HEK293 (cell line): ENCODE measurements at regions not wholly inside any gene's neighbourhood (a gene's known extent, or its start where the extent isn't known, plus 50 kb on each side); places are given as distances from the start of the nearest gene placed in this dataset.
"Not testable (repeated sequence)": the region's sequence is repeated elsewhere in the genome, so short reads cannot be mapped to it uniquely, and the experiment has no call there.

ENCODE experiments used
- CTCF ChIA-PET: fragments of 350-600 bp; formaldehyde crosslinking; extraction: SDS; loops from one replicate; lab custom pipeline; 2021; ENCODE audit warnings: antibody characterized with exemption; lab: Yijun Ruan, JAX
- POLR2A ChIA-PET: fragments of 300-600 bp; formaldehyde crosslinking; extraction: SDS; loops from one replicate; lab custom pipeline; 2020; ENCODE audit warnings: antibody characterized with exemption, inconsistent platforms; lab: Yijun Ruan, JAX
- H3K27ac ChIP-seq: fragments of 200-500 bp; sonication (Bioruptor generic); 2 replicates; pipeline ENCODE4 v1.5.1; 2014; ENCODE audit warnings: low read depth, low read length, control low read depth, inconsistent platforms; ENCODE audit errors: extremely low read depth
- H3K36me3 ChIP-seq, 2 experiments: fragments of 200-500 bp in 1 of 2; sonication (Bioruptor generic) in 1 of 2; 1 replicate in 1 of 2; 2 replicates in 1 of 2; pipeline ENCODE4 v1.5.1; 2014 to 2017; ENCODE audit warnings: inconsistent platforms in 2 of 2, low read length in 2 of 2; ENCODE audit not compliant: control insufficient read depth in 2 of 2, insufficient read depth in 1 of 2
- H3K4me1 ChIP-seq: fragments of 200-500 bp; sonication (Bioruptor generic); 2 replicates; pipeline ENCODE4 v1.5.1; 2014; ENCODE audit warnings: mild to moderate bottlenecking, low read length, inconsistent platforms; ENCODE audit not compliant: control insufficient read depth, insufficient read depth
- H3K4me3 ChIP-seq: 2 replicates; pipeline ENCODE4 v1.5.1; 2011; ENCODE audit warnings: low read depth, mild to moderate bottlenecking, control low read depth, low read length, moderate library complexity
- H3K9me3 ChIP-seq: fragments of 200-500 bp; sonication (Bioruptor generic); 2 replicates; pipeline ENCODE4 v1.5.1; 2014; ENCODE audit warnings: low read depth, low read length, inconsistent platforms; ENCODE audit not compliant: control insufficient read depth, insufficient read depth
- REST ChIP-seq: fragments of 450-650 bp; formaldehyde crosslinking; IDR thresholded peaks from 2 replicates; pipeline ENCODE4 v1.5.1; 2016; ENCODE audit warnings: missing biosample characterization, missing genetic modification characterization
- ZBTB11 ChIP-seq: fragments of 450-650 bp; formaldehyde crosslinking; conservative IDR thresholded peaks from 2 replicates; pipeline ENCODE4 v1.5.1; 2016; ENCODE audit warnings: low read depth, missing biosample characterization, missing genetic modification characterization
- ZBTB21 ChIP-seq: fragments of 450-650 bp; formaldehyde crosslinking; IDR thresholded peaks from 2 replicates; pipeline ENCODE4 v1.5.1; 2017; ENCODE audit warnings: missing biosample characterization, missing genetic modification characterization
- ZBTB8A ChIP-seq: fragments of 450-650 bp; formaldehyde crosslinking; IDR thresholded peaks from 2 replicates; pipeline ENCODE4 v1.5.1; 2016; ENCODE audit warnings: missing biosample characterization, missing genetic modification characterization
- ZNF140 ChIP-seq: fragments of 450-650 bp; formaldehyde crosslinking; IDR thresholded peaks from 2 replicates; pipeline ENCODE4 v1.5.1; 2016; ENCODE audit warnings: missing biosample characterization, missing genetic modification characterization
- ZNF202 ChIP-seq: fragments of 450-650 bp; formaldehyde crosslinking; IDR thresholded peaks from 2 replicates; pipeline ENCODE4 v1.5.1; 2016; ENCODE audit warnings: missing biosample characterization, missing genetic modification characterization, borderline replicate concordance
- ZNF292 ChIP-seq: fragments of 450-650 bp; formaldehyde crosslinking; IDR thresholded peaks from 2 replicates; pipeline ENCODE4 v1.5.1; 2016; ENCODE audit warnings: low read depth, missing biosample characterization, missing genetic modification characterization, borderline replicate concordance
- ZNF394 ChIP-seq: fragments of 450-650 bp; formaldehyde crosslinking; IDR thresholded peaks from 2 replicates; pipeline ENCODE4 v1.5.1; 2016; ENCODE audit warnings: missing biosample characterization, missing genetic modification characterization, mild to moderate bottlenecking, moderate library complexity, borderline replicate concordance
- ZNF426 ChIP-seq: fragments of 450-650 bp; formaldehyde crosslinking; IDR thresholded peaks from 2 replicates; pipeline ENCODE4 v1.5.1; 2017; ENCODE audit warnings: missing biosample characterization, missing genetic modification characterization, mild to moderate bottlenecking, inconsistent platforms, moderate library complexity
- ZNF433 ChIP-seq: fragments of 450-650 bp; formaldehyde crosslinking; IDR thresholded peaks from 2 replicates; pipeline ENCODE4 v1.5.1; 2016; ENCODE audit warnings: missing biosample characterization, missing genetic modification characterization, low read depth
- ZNF510 ChIP-seq: fragments of 450-650 bp; formaldehyde crosslinking; IDR thresholded peaks from 2 replicates; pipeline ENCODE4 v1.5.1; 2018; ENCODE audit warnings: mild to moderate bottlenecking, missing genetic modification characterization, missing biosample characterization; ENCODE audit not compliant: insufficient replicate concordance
- ZNF518A ChIP-seq: fragments of 450-650 bp; formaldehyde crosslinking; conservative IDR thresholded peaks from 2 replicates; pipeline ENCODE4 v1.5.1; 2016; ENCODE audit warnings: low read depth, missing biosample characterization, missing genetic modification characterization
- ZNF555 ChIP-seq: fragments of 450-650 bp; formaldehyde crosslinking; conservative IDR thresholded peaks from 2 replicates; pipeline ENCODE4 v1.5.1; 2017; ENCODE audit warnings: missing biosample characterization, mild to moderate bottlenecking, missing genetic modification characterization, inconsistent platforms
- ZNF558 ChIP-seq: fragments of 450-650 bp; formaldehyde crosslinking; IDR thresholded peaks from 2 replicates; pipeline ENCODE4 v1.5.1; 2016; ENCODE audit warnings: missing biosample characterization, missing genetic modification characterization
- ZNF560 ChIP-seq: fragments of 450-650 bp; formaldehyde crosslinking; IDR thresholded peaks from 2 replicates; pipeline ENCODE4 v1.5.1; 2017; ENCODE audit warnings: missing biosample characterization, missing genetic modification characterization, borderline replicate concordance
- ZNF623 ChIP-seq: fragments of 450-650 bp; formaldehyde crosslinking; IDR thresholded peaks from 2 replicates; pipeline ENCODE4 v1.5.1; 2016; ENCODE audit warnings: missing biosample characterization, missing genetic modification characterization
- ZNF654 ChIP-seq: fragments of 450-650 bp; formaldehyde crosslinking; IDR thresholded peaks from 2 replicates; pipeline ENCODE4 v1.5.1; 2016; ENCODE audit warnings: low read depth, missing biosample characterization, missing genetic modification characterization
- ZNF664 ChIP-seq: fragments of 450-650 bp; formaldehyde crosslinking; IDR thresholded peaks from 2 replicates; pipeline ENCODE4 v1.5.1; 2016; ENCODE audit warnings: missing biosample characterization, missing genetic modification characterization

GRCh38 chr13:49852460-49852859, 60.0 kb upstream of the KPNA3 start:
- H3K4me1 ChIP-seq, H3K9me3 ChIP-seq, POLR2A ChIA-PET, H3K36me3 ChIP-seq, H3K27ac ChIP-seq, H3K4me3 ChIP-seq: not testable (repeated sequence)
- CTCF ChIA-PET: interaction anchor here (0.6 kb wide), 1 partner anchor 716 kb away, joined by 3 read pairs; no protein-coding TSS in a partner anchor
- peak; percentile 44; the same call in 1 of the 2 replicates for TF ChIP-seq ZNF140 (tag by site-specific recombination)
- TF ChIP-seq ZBTB11 (tag by site-specific recombination): peak; percentile 65
- TF ChIP-seq ZBTB8A: peak; percentile 60; the same call in 1 of the 2 replicates
- TF ChIP-seq ZNF623 (tag by site-specific recombination): peak; percentile 59
- 0 out of 2 replicates have a peak, but pooled peaks have one; percentile 14 for TF ChIP-seq ZBTB21
- peak; percentile 46; the same call in 1 of the 2 replicates for TF ChIP-seq ZNF664
- peak; percentile 77 for TF ChIP-seq ZNF426 (tag by site-specific recombination)
- TF ChIP-seq REST (tag by site-specific recombination): peak; percentile 50; the same call in 1 of the 2 replicates
- peak; percentile 87 for TF ChIP-seq ZNF394
- 0 out of 2 replicates have a peak, but pooled peaks have one; percentile 48 for TF ChIP-seq ZNF292 (tag by site-specific recombination)
- TF ChIP-seq ZNF510 (tag by site-specific recombination): peak; percentile 59
- peak; percentile 17 for TF ChIP-seq ZNF654
- TF ChIP-seq ZNF560 (tag by site-specific recombination): 0 out of 2 replicates have a peak, but pooled peaks have one; percentile 34
- peak; percentile 64; the same call in 1 of the 2 replicates for TF ChIP-seq ZNF433
- peak; percentile 67 for TF ChIP-seq ZNF555
- peak; percentile 62 for TF ChIP-seq ZNF558 (tag by site-specific recombination)
- TF ChIP-seq ZNF518A: peak; percentile 85
- TF ChIP-seq ZNF202 (tag by site-specific recombination): 0 out of 2 replicates have a peak, but pooled peaks have one; percentile 21
